Neural cell (in vitro differentiated cells): ENCODE measurements at regions not wholly inside any gene's neighbourhood (a gene's known extent, or its start where the extent isn't known, plus 50 kb on each side); places are given as distances from the start of the nearest gene placed in this dataset.

Source experiments
- CTCF ChIP-seq: fragments of 450-650 bp; IDR thresholded peaks from 2 replicates; pipeline ENCODE4 v1.5.1; 2014; ENCODE audit warnings: antibody characterized with exemption, mild to moderate bottlenecking, moderate library complexity; ENCODE audit not compliant: poor library complexity, severe bottlenecking
- EP300 ChIP-seq: fragments of 450-650 bp; conservative IDR thresholded peaks from 2 replicates; pipeline ENCODE4 v1.6.1; 2014; ENCODE audit warnings: antibody characterized with exemption, mild to moderate bottlenecking, moderate library complexity; ENCODE audit not compliant: poor library complexity, severe bottlenecking
- EZH2 ChIP-seq: fragments of 200-600, 300-800 bp; shearing (Covaris generic), sonication (generic); IDR thresholded peaks from 2 replicates; pipeline ENCODE4 v1.6.1; 2014; ENCODE audit warnings: antibody characterized with exemption, low read length, borderline replicate concordance, mild to moderate bottlenecking; ENCODE audit not compliant: insufficient read depth, poor library complexity, severe bottlenecking
- MXI1 ChIP-seq: fragments of 450-650 bp; conservative IDR thresholded peaks from 2 replicates; pipeline ENCODE4 v1.6.1; 2014; ENCODE audit warnings: antibody characterized with exemption, mild to moderate bottlenecking; ENCODE audit not compliant: poor library complexity, severe bottlenecking
- POLR2AphosphoS5 ChIP-seq: IDR thresholded peaks from 2 replicates; pipeline ENCODE4 v1.6.1; 2012
- RAD21 ChIP-seq: fragments of 450-650 bp; conservative IDR thresholded peaks from 2 replicates; pipeline ENCODE4 v1.6.1; 2014; ENCODE audit warnings: antibody characterized with exemption, mild to moderate bottlenecking, moderate library complexity
- SMC3 ChIP-seq: fragments of 450-650 bp; conservative IDR thresholded peaks from 2 replicates; pipeline ENCODE4 v1.6.1; 2014; ENCODE audit warnings: antibody characterized with exemption, mild to moderate bottlenecking, moderate library complexity; ENCODE audit not compliant: poor library complexity
- TAF1 ChIP-seq: IDR thresholded peaks from 2 replicates; pipeline ENCODE4 v1.6.1; 2012; ENCODE audit warnings: low read depth
- TF ChIP-seq, protein P1 (sequence below): IDR thresholded peaks from 2 replicates; pipeline ENCODE4 v1.6.1; 2012; ENCODE audit warnings: borderline replicate concordance

DNA sequence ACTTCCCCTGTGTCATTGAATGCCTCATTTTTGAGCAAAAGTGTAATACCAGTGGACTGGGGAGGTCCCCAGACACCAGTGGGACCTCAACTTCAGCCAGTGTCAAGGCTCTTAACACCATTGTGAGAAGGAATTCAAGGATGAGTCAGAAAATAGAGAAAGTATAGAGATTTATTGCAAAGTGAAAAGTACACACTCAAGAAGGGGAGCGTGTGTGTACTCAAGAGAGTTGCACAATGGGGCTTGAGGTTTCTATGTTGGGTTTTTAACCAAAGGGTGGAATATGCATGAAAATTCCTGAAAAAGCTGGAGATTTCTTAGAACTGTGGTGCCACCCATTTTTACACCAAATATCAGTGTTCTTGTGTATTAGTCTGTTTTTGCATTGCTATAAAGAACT lies 81.9 kb downstream of the ADCYAP1 start:
- TF ChIP-seq CTCF (no peak), SMC3 (no peak), POLR2AphosphoS5 (no peak), EZH2 (no peak), MXI1 (no peak), EP300 (no peak), RAD21 (no peak), TAF1 (no peak)
- TF ChIP-seq, protein P1, sequence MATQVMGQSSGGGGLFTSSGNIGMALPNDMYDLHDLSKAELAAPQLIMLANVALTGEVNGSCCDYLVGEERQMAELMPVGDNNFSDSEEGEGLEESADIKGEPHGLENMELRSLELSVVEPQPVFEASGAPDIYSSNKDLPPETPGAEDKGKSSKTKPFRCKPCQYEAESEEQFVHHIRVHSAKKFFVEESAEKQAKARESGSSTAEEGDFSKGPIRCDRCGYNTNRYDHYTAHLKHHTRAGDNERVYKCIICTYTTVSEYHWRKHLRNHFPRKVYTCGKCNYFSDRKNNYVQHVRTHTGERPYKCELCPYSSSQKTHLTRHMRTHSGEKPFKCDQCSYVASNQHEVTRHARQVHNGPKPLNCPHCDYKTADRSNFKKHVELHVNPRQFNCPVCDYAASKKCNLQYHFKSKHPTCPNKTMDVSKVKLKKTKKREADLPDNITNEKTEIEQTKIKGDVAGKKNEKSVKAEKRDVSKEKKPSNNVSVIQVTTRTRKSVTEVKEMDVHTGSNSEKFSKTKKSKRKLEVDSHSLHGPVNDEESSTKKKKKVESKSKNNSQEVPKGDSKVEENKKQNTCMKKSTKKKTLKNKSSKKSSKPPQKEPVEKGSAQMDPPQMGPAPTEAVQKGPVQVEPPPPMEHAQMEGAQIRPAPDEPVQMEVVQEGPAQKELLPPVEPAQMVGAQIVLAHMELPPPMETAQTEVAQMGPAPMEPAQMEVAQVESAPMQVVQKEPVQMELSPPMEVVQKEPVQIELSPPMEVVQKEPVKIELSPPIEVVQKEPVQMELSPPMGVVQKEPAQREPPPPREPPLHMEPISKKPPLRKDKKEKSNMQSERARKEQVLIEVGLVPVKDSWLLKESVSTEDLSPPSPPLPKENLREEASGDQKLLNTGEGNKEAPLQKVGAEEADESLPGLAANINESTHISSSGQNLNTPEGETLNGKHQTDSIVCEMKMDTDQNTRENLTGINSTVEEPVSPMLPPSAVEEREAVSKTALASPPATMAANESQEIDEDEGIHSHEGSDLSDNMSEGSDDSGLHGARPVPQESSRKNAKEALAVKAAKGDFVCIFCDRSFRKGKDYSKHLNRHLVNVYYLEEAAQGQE = no peak
